ENCODE measurements at regions not wholly inside any gene's neighbourhood (a gene's known extent, or its start where the extent isn't known, plus 50 kb on each side); places are given as distances from the start of the nearest gene placed in this dataset.

DNA sequence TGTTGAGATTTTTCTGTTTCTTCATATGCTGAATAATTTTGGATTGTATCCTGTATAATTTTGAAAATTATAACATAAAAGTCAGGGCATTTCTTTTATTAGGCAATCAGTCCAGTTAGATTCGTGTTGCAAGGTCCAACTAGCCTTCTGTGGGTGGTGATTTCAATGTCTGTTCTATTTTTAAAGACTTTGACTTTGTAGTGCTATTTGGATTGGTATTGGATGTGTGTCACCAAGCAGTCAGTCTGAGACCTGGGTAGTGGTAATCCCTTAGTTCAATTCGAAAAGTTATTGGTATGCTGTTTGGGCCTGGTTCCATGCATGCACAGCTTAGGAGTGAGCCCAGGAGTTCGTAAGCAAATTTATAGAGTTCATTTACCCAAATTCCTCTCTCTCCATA is 82.2 kb downstream of the EPDR1 start:
- no peak for FAIRE-seq

GRCh38 chr7:38006559-38006958 is 86.1 kb downstream of the EPDR1 start:
- DNase-seq (ENCODE audit: low spot score) = no peak
- FAIRE-seq = no peak

More for the DNA sequence above, 82.2 kb downstream of the EPDR1 start:
- DNase-seq (ENCODE audit: low spot score) = no peak

DNA sequence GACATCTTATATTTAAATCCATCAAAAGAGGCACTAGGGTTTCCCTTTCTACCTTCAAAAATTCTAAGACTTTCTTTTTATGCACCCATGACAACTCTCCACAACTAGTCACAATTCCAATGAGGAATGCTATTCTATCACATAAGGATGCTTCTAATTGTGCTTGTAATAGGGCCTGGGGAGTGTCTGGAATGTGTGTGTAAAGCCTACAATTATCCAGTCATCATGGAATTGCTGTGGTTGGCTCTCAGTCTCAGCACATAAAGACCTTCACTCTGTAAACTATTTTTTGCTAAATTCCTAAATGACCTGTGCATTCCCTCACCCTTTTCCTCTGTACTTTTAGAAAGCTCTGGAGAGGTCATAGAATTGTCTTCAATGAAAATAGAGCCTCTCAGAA is 86.7 kb downstream of the EPDR1 start:
- FAIRE-seq (no peak), DNase-seq (ENCODE audit: low spot score) (no peak)

GRCh38 chr7:38013246-38013645 is 92.8 kb downstream of the EPDR1 start:
- DNase-seq (ENCODE audit: low spot score) (no peak), FAIRE-seq (no peak)

GRCh38 chr7:38016567-38016966 is 96.1 kb downstream of the EPDR1 start:
- FAIRE-seq = no peak

GRCh38 chr7:38017320-38017719 is 96.9 kb downstream of the EPDR1 start:
- FAIRE-seq = no peak
- DNase-seq (ENCODE audit: low spot score) = no peak

More at GRCh38 chr7:38016567-38016966, 96.1 kb downstream of the EPDR1 start:
- no peak for DNase-seq (ENCODE audit: low spot score)

DNA sequence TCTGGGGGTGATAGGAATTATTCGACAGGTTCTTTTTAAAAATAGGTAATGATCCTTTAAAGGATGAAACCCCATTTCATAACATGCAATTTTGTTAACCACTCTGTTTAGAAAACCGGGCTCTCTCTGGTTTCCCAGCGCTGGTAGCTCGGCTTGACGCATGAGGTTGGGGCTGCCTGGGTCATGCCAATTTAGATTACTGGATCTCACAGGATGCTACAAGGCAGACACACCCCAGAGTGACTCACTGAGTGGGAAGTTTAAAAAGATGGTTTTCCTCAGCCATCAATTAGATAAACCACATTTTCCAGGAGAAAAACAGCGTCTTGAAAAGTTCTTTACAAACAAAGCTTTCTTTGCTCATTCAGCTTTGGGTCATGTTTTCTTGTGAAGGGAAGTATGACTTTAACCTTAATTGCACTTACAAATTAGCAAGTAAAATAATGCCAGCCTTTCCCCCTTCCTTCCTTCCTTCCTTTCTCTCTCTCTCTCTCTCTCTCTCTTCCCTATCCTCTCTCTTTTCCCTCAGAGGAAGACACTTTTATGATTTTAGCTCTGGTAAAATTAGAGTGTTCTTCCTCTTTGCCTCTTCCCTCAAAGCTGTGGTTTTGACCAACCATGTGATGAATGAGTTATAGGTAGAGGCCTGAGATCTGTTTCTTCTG is 99.8 kb downstream of the EPDR1 start:
- DNase-seq (ENCODE audit: low spot score) (peak; percentile 59), FAIRE-seq (no peak)

DNA sequence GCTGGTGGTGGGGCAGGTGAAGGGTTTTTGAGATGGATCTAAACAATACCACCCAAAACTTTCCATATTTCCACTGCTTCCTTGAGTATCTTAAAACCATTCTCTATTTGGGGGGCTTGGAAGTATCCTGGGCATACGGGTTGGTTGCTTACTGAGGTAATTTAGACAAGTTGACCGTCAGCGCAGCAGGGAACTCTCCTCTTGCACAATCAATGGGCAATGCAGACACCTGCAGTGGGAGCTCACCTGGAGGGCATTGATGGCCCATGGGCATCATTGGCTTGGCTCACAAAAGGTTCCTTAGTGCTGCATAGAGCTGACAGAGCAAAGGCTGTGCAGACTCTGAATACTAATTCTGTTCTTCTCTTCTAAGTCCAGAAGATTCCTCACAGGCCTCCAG is 101.5 kb downstream of the EPDR1 start:
- FAIRE-seq = no peak
- no peak for DNase-seq (ENCODE audit: low spot score)

DNA sequence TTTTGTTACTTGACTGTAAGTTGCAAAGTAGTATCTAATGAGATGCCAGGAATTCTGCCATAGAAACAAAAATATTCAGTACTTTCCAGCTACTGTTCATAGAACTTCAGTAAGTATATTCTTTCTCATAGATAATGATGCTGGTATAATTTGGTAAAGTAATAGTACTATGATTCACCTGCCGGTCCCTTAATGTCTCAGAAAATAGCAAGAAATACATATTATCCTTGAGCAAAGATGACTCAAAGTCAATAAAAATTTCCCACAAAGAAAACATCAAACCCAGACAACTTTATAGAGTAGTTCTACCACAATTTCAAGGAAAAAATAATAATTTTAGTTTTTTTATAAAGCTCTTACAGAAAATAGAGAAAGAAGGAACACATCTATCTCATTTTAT is 105.4 kb downstream of the EPDR1 start:
- DNase-seq (ENCODE audit: low spot score) = no peak
- FAIRE-seq = no peak

GRCh38 chr7:38027884-38028455 is 107.5 kb downstream of the EPDR1 start:
- FAIRE-seq = no peak

GRCh38 chr7:38034062-38034908 is 113.8 kb downstream of the EPDR1 start:
- DNase-seq (ENCODE audit: low spot score) = no peak
- no peak for FAIRE-seq

More at GRCh38 chr7:38027884-38028455, 107.5 kb downstream of the EPDR1 start:
- no peak for DNase-seq (ENCODE audit: low spot score)

GRCh38 chr7:38040831-38041230 is 120.4 kb downstream of the EPDR1 start:
- DNase-seq (ENCODE audit: low spot score) (no peak), FAIRE-seq (no peak)

GRCh38 chr7:38049679-38050078 is 128.4 kb upstream of the STARD3NL start:
- FAIRE-seq = no peak
- no peak for DNase-seq (ENCODE audit: low spot score)

DNA sequence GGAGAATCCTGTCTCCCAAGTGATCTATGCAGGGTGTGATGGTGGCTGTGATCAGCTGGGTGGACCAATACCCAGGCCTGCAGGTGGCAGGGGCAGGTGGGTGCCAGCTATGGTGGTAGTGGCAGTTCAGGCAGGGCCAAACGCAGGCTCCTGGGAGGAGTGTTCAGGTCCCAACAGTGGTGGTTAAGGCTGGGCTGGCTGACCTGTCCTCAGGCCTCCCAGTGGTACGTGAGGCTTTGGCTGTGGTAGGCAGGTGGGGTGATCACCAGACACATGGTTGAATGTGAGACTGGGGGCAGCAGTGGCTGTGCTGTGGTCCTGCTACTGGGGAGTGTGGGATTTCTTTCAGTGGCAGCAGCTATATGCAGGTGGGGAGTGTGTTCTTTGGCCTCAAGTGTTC is 126.7 kb upstream of the STARD3NL start:
- DNase-seq (ENCODE audit: low spot score) (no peak), FAIRE-seq (no peak)

GRCh38 chr7:38051786-38052185 is 126.3 kb upstream of the STARD3NL start:
- no peak for DNase-seq (ENCODE audit: low spot score)
- no peak for FAIRE-seq

DNA sequence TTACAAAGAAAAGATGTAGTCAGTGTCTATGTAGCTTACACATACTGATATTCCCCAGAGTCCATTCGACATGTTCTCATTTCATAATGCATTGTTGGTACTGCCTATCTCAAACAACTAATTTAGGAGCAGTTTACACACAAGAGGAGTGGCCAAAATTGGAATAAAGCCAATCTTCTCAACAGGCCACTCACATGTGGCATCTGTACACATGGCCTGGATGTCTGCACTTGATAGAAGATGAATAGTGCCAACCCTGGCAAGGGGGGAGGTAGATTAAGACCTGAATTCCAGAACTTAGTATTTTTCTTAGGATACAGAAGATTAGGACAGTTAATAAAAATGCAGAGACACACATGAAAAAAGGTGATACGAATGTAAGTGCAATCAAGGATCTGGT is 125.3 kb upstream of the STARD3NL start:
- DNase-seq (ENCODE audit: low spot score) = no peak
- FAIRE-seq = no peak

DNA sequence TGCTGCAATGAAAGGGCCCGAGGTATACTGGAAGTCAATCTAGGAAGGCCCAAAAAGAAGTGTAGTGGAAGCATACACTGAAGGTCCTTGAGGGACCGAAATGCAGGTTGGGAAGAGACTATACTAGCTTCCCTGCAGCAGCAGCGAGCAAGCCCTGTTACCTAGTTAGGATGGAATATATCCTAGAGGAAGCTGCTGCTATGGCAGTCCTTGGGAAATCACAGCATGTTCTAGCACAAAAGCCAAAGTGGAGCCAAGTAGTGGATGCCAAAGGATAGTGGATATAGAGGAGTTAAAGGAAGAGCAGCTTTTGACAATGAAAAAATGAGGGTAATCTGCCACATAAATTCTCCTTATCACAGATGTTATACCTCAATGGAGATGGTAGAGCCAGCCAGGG is 123.8 kb upstream of the STARD3NL start:
- FAIRE-seq = no peak
- DNase-seq (ENCODE audit: low spot score) = no peak

DNA sequence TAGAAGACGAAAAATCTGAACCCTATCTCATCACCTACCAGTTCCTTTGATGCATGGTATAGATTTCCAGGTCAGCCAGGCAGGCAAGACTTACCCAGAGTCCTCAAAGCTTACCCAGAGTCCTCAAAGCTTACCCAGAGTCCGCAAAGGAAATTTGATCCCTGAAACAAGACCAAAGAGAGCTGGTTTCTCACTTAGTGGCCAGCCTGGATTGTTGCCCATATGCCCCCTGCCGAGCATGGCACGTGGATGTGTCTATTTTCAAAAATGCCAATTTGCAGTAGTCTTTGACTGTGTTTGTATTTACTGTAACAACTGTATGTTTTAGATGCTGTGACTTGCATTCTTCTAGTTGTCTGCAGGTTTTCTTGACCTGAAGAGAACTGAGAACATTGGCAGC is 120.2 kb upstream of the STARD3NL start:
- DNase-seq (ENCODE audit: low spot score) (no peak), FAIRE-seq (no peak)

GRCh38 chr7:38060116-38060515 is 117.9 kb upstream of the STARD3NL start:
- no peak for DNase-seq (ENCODE audit: low spot score)
- FAIRE-seq = no peak

DNA sequence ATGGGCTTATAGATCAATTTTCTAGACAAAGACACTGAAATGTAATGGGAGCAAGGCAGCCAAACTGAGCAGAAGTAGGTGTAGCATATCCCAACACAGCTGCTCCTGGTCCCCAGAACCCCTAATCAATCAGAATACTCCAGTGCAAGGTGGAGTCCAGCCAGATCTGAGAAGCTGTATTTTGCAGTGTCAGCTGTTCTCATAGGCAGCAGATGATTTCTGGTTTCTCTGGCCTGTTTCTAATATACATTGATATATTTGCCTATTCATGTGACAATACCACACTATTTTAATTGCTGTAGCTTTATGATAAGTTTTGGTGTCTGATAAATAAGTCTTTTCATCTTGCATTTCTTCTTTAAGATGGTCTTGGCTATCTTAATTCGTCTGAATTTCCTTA is 117.4 kb upstream of the STARD3NL start:
- FAIRE-seq (no peak), DNase-seq (ENCODE audit: low spot score) (no peak)

GRCh38 chr7:38066391-38066790 is 111.7 kb upstream of the STARD3NL start:
- FAIRE-seq = no peak
- DNase-seq (ENCODE audit: low spot score) = no peak

DNA sequence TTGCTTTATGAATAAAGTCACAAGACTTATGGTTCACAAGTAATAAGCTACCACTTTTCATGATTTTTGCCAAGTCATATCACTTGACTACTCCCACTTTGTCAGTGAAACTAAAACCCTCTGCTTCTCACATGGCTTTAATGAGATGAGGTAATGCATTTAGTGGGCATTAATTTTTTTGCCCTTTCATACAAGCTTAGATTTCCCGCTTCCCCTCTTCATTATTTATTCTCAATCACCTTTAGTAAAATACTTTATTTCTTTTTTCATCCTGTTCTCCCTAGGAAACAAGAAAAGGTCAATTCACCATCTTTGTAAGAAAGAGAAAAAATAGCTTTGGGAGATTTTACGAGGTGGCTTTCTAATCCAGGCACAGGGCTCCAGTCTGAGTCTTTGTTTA is 109.6 kb upstream of the STARD3NL start:
- DNase-seq (ENCODE audit: low spot score) = no peak

More for the DNA sequence above, 109.6 kb upstream of the STARD3NL start:
- no peak for FAIRE-seq

Measured in urothelium cell line (cell line).